ENCODE measurements at regions not wholly inside any gene's neighbourhood (a gene's known extent, or its start where the extent isn't known, plus 50 kb on each side); places are given as distances from the start of the nearest gene placed in this dataset.

DNA sequence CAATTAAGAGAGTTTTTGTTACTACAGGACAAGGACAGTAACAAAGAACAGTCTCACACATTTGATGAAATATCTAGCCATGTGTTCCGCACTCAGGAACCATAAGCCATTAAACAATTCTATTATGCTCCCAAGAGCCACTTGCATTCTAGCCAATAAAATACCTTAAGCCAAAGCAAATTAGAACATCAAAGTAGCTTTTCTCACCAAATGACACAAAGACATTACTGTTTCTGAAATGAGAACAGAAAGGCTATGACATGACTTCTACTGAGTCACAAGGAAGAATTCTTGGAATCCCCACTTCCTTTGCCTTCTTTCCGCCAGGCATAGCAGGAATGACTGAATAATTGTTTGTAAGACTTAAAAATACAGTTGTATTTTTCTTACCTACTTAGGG, 445.8 kb downstream of the ATP23 start:
- TF ChIP-seq CTCF (conservative IDR thresholded peaks at IDR 0.05 in 1 of 2, IDR thresholded peaks at IDR 0.05 in 1 of 2; ENCODE audit: extremely low read depth in 1 of 2, insufficient read depth in 1 of 2, low read depth in 1 of 2, low read length in 2 of 2) (no peak), EZH2 (IDR thresholded peaks at IDR 0.05; ENCODE audit: borderline replicate concordance, low read length) (no peak)

All from mammary epithelial cell (primary cell).